ENCODE measurements at regions not wholly inside any gene's neighbourhood (a gene's known extent, or its start where the extent isn't known, plus 50 kb on each side); places are given as distances from the start of the nearest gene placed in this dataset.

GRCh38 chr19:13615890-13616289, 109.6 kb upstream of the CACNA1A start:
- peaks cover 31% of the 10 kb centered on the region for H3K27me3 ChIP-seq
- no peaks in the 10 kb centered on the region for H3K36me3 ChIP-seq
- H3K4me3 ChIP-seq, result no peak overlapping the region
- H3K27ac ChIP-seq, result no peak overlapping the region
- 58% methylated on average over 9 of the region's 9 CpGs for WGBS
- TF ChIP-seq EP300 (IDR thresholded peaks at IDR 0.05) (no peak), POLR2A (IDR thresholded peaks at IDR 0.05) (no peak), POLR2AphosphoS5 (IDR thresholded peaks at IDR 0.05) (no peak)
- TF ChIP-seq, protein P1, sequence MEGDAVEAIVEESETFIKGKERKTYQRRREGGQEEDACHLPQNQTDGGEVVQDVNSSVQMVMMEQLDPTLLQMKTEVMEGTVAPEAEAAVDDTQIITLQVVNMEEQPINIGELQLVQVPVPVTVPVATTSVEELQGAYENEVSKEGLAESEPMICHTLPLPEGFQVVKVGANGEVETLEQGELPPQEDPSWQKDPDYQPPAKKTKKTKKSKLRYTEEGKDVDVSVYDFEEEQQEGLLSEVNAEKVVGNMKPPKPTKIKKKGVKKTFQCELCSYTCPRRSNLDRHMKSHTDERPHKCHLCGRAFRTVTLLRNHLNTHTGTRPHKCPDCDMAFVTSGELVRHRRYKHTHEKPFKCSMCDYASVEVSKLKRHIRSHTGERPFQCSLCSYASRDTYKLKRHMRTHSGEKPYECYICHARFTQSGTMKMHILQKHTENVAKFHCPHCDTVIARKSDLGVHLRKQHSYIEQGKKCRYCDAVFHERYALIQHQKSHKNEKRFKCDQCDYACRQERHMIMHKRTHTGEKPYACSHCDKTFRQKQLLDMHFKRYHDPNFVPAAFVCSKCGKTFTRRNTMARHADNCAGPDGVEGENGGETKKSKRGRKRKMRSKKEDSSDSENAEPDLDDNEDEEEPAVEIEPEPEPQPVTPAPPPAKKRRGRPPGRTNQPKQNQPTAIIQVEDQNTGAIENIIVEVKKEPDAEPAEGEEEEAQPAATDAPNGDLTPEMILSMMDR (IDR thresholded peaks at IDR 0.05), result no peak
- no peak for DNase-seq (ENCODE audit: low spot score in 2 of 2)
- no peaks in the 10 kb centered on the region for H3K9me3 ChIP-seq
- H3K4me1 ChIP-seq, result no peaks in the 10 kb centered on the region

DNA sequence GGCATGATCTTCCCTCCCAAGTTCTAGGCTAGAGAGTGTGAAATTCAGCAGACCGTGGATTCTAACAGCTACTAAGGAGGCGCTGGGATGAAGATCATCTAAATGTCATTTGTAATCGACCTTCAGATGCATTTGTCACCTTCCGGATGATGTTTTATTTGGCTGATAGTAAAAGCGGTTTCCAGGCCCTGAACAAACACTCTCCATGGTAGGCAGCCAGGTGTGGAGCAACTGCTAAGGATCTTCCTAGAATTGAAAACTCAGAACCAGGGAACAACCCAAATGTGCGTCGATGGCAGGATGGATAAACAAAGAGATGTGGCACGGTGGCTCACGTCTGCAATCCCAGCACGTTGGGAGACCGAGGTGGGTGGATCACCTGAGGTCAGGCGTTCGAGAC, 107.2 kb upstream of the CACNA1A start:
- H3K27ac ChIP-seq, result no peak overlapping the region
- WGBS, result 85% methylated on average over 13 of the region's 13 CpGs
- no peak overlapping the region for H3K4me3 ChIP-seq
- DNase-seq (ENCODE audit: low spot score in 2 of 2), result no peak
- H3K27me3 ChIP-seq, result peaks cover 20% of the 10 kb centered on the region
- H3K36me3 ChIP-seq, result no peaks in the 10 kb centered on the region
- no peaks in the 10 kb centered on the region for H3K9me3 ChIP-seq
- TF ChIP-seq POLR2AphosphoS5 (IDR thresholded peaks at IDR 0.05) (no peak), POLR2A (IDR thresholded peaks at IDR 0.05) (no peak), EP300 (IDR thresholded peaks at IDR 0.05) (no peak)
- TF ChIP-seq, protein P1 (IDR thresholded peaks at IDR 0.05), result no peak
- H3K4me1 ChIP-seq, result no peaks in the 10 kb centered on the region

DNA sequence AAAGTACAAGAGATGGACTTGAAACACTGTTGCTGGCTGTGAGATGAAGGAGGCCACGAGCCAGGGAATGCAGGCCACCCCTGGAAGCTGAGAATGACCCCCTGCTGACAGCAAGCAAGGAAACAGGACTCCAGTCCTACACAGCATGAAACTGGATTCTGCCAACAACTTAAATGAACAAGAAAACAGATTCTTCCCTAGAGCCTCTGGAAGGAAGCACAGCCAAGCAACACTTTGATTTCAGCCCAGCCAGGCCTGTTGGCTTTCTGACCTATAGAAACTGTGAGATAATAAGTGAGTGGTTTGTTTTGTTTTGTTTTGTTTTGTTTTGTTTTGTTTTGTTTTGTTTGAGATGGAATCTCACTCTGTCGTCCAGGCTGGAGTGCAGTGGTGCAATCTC, 105.3 kb upstream of the CACNA1A start:
- H3K9me3 ChIP-seq, result no peaks in the 10 kb centered on the region
- H3K4me1 ChIP-seq, result no peaks in the 10 kb centered on the region
- no peak for DNase-seq (ENCODE audit: low spot score in 2 of 2)
- no peaks in the 10 kb centered on the region for H3K36me3 ChIP-seq
- 55% methylated on average over 2 of the region's 2 CpGs for WGBS
- TF ChIP-seq, protein P1 (IDR thresholded peaks at IDR 0.05), result no peak
- TF ChIP-seq EP300 (IDR thresholded peaks at IDR 0.05) (no peak), POLR2A (IDR thresholded peaks at IDR 0.05) (no peak), POLR2AphosphoS5 (IDR thresholded peaks at IDR 0.05) (no peak)
- no peak overlapping the region for H3K27ac ChIP-seq
- peaks cover 15% of the 10 kb centered on the region for H3K27me3 ChIP-seq
- no peak overlapping the region for H3K4me3 ChIP-seq

DNA sequence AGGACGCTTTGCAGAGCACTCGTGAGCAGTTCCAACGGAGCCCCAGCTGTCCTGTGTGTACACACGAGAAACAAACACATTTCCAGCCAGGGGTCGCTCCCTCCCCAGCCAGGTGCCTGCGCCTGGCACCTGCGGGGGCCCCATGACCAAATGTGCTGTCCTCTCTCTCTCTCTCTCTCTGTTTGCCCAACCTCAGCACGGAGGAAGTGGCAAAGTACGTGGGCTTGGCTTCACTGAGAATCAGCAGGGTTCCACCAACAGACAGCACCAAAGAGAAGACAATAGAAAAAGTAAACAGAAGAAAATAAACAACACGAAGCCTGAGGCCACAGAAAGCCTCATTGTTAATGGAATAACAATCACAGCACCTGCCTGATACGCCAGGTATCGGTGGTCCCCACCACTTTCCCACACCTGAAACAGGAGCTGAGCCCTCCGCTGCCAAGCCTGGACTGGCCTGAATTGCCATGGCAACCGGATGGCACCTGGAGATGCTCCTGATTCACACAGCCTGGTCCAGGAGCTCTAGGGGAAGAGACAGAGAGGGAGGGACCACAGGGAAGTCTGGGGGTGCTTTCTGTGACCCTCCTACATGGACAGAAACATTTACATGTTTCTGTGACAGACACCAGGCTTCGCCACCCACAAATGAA, 103.9 kb upstream of the CACNA1A start:
- TF ChIP-seq, protein P1 (IDR thresholded peaks at IDR 0.05), result no peak
- TF ChIP-seq POLR2AphosphoS5 (IDR thresholded peaks at IDR 0.05), result no peak
- TF ChIP-seq POLR2A (IDR thresholded peaks at IDR 0.05), result no peak
- TF ChIP-seq EP300 (IDR thresholded peaks at IDR 0.05), result no peak
- Histone ChIP-seq H3K9me3 (no peaks in the 10 kb centered on the region), H3K4me1 (no peaks in the 10 kb centered on the region), H3K36me3 (no peaks in the 10 kb centered on the region), H3K4me3 (no peak overlapping the region), H3K27ac (no peak overlapping the region), H3K27me3 (peaks cover 7% of the 10 kb centered on the region)
- no peak for DNase-seq (ENCODE audit: low spot score in 2 of 2)
- 49% methylated on average over 14 of the region's 15 CpGs for WGBS

GRCh38 chr19:13606156-13606555, 99.9 kb upstream of the CACNA1A start:
- no peak for TF ChIP-seq POLR2AphosphoS5 (IDR thresholded peaks at IDR 0.05)
- TF ChIP-seq EP300 (IDR thresholded peaks at IDR 0.05), result no peak
- TF ChIP-seq POLR2A (IDR thresholded peaks at IDR 0.05), result no peak
- TF ChIP-seq, protein P1 (IDR thresholded peaks at IDR 0.05), result no peak
- peaks cover 5% of the 10 kb centered on the region for H3K27me3 ChIP-seq
- no peak overlapping the region for H3K4me3 ChIP-seq
- H3K36me3 ChIP-seq, result no peaks in the 10 kb centered on the region
- H3K27ac ChIP-seq, result no peak overlapping the region
- H3K4me1 ChIP-seq, result no peaks in the 10 kb centered on the region
- DNase-seq (ENCODE audit: low spot score in 2 of 2), result no peak
- WGBS, result 87% methylated on average over 13 of the region's 13 CpGs
- H3K9me3 ChIP-seq, result no peaks in the 10 kb centered on the region

Measured in suprapubic skin (tissue), 4 donors.